H4 (cell line): ENCODE measurements at regions not wholly inside any gene's neighbourhood (a gene's known extent, or its start where the extent isn't known, plus 50 kb on each side); places are given as distances from the start of the nearest gene placed in this dataset.

Source experiments
- DNase-seq: peaks from one replicate; pipeline ENCODE4 v3.0.0-alpha.2; 2015; ENCODE audit warnings: low spot score

DNA sequence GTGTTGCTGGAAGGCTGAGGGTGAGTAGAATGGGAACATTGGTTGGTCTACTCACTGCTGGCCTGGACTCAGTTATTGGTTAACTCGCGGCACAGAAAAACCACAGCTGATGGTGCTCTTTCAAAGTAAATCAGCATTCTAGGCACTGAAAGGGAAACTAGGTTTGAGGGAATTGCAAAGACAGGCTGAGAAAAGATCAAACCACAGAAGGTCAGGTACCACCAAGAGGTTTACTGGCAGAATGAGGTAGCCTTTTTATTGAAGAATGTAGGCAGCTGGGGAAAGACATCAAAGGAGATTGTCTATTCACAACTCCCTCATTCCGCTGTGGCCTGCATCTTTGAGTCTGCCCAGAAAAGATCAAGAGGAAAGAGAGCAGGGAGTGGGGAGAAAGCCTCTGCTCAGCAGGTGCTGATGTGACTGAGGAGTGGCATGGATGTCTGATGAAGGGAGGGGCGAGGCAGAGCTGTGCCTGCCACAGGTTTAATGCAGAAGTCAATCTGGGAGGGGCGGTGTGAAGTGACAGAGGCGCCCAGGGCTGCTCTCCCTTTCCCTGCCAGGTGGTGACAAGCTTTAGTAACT, 255.5 kb downstream of the MAN2A1 start:
- no peak for DNase-seq

GRCh38 chr5:109945723-109946480, 256.2 kb downstream of the MAN2A1 start:
- DNase-seq = no peak

- no peak for DNase-seq
Observed at GRCh38 chr5:109946610-109947009, 256.9 kb downstream of the MAN2A1 start.

- DNase-seq = no peak
Observed at GRCh38 chr5:109947667-109948066, 257.9 kb downstream of the MAN2A1 start.

DNA sequence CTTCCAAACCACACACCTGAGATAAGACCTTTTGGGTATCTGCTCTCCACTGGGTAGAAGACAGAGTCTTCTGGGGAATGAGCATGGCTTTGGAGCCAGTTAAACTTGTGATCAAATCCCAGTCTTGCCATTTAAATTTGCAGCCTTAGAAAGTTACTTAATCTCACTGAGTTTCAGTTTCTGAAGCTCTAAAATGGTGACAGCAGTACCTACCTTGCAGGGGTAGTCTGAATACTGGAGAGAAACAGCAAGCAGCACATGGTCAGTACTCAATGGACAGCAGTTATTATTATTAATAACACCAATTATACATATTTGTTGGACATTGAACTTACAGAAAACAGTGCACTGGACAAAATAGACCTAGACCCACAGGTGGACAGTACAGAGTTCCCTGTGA, 260.9 kb downstream of the MAN2A1 start:
- no peak for DNase-seq

DNA sequence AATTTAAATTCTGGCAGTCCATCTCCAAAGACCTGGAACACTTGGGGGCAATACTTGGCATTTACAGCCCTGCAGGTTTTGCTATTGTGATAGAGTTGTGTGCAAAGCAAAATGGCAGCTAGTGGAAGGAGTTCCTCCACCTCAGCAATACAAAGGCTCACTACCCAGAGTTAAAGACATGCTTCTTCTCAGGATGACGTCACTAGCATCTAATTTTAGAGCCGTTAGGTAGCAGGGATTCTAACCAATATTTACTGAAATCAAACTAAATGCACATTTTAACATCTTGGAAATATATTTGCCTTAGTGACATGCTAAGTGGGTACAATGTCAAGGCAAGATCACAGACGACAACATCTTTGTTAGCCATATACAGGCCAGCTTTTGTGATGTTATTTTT, 261.6 kb downstream of the MAN2A1 start:
- no peak for DNase-seq

- DNase-seq = no peak
Observed at GRCh38 chr5:109951758-109952157, 262.0 kb downstream of the MAN2A1 start.

DNA sequence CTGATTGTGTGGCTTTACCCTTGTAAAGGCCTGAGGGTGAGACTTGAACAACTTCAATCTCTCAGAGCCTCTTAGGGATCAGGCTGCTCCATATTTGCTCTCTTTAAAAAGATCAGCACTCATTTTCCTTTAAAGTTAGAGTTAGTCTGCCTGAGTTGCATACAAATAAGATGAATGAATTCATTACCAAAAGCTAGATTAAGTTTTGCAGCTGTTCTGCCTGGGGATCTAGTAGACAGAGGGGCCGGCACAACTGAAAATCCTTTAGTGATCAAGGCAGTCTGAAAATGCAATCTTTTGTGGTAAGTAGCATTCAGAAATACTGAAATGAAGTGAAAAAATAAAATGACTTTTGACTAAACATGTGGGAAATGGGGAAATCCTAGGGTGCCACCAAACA, 264.0 kb downstream of the MAN2A1 start:
- DNase-seq = no peak

DNA sequence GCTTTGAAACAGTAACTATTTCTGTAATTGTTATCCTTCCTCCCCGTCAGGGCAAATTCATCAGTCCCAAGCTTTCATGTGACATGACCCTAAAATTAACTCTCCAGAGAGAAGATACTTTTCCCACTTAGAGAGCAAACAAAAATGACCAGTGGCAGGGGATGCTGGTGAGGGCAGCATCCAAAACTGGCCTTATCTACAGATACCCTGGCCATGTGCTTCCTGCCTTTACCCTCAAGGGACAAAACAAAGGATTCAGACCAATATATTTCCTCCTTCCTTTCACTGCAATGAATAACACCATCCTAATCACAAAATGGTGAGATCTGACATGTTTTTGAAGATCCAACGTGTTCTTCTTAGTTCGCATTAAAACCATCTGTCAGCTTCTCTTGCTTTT, 267.2 kb downstream of the MAN2A1 start:
- no peak for DNase-seq

- no peak for DNase-seq
Observed at GRCh38 chr5:109958082-109958481, 268.4 kb downstream of the MAN2A1 start.

GRCh38 chr5:109959652-109960051, 269.9 kb downstream of the MAN2A1 start:
- DNase-seq = no peak

GRCh38 chr5:109961751-109962150, 272.0 kb downstream of the MAN2A1 start:
- no peak for DNase-seq

DNA sequence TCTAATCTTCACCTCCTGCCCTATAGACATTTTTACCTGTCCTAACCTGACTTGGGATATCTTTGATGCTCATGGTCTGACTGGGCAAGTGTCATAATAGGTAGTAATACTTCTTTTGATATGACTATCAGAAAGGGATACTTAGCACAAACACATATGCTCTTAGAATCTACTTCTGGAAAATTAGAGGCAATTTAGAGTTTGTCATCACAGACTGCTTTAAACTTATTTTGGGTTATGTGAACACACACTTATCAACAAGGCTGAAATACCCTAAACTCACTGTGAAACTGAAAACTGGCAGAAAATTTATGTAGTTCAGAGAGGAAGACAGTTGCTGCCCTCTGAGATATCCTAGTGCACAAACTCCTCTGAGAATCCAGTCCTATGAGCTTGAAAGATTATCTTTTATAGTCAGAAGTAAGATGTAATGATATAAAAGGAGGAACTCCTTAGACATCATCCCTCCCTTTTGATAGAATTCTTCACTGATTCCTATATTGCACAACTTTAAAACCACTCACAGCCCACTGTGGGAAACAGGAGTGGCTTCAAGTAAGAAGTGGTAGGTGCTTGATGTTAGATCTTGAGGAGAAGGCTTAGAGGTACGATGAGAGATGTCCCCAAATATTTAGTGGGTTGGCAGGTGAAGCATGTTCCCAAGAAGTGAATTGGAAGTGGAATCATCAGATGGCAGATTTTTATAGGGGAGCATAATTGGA, 273.3 kb downstream of the MAN2A1 start:
- DNase-seq = no peak

DNA sequence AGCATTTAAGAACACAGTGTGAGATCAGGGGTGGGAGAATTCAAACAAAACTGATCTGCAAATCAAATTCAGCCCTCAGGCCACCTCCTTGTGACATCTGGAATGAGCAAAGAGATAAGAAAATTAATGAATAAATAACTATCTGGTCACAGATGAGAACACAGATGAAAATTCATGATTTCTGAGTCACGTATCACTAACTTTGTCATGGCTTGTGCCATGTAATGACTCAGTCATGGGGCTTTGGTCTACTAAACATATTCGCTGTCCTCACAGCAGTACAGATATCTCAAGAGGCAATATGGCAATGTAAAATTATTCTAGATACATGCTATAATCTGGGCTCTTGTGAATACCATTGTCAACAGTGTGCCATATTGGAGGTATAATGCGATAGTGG, 274.4 kb downstream of the MAN2A1 start:
- DNase-seq = no peak

DNA sequence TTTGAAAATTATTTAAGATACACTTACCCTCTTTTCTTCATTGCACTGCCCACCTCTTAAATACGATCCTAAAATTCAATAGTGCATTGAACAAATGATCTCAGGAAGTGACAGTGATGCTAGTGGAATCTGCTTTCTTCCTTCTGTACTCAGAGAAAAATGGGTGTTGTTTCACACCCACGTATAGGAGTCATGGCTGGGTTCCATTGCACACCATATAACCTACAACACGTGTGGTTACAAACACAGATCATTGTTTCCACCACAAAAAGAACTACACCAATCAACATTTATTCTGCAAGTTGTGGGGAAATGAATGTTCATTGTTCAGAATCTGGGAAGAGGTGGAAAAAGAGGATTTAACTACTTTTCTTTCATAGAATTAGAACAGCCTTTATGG, 275.9 kb downstream of the MAN2A1 start:
- no peak for DNase-seq

- DNase-seq = no peak
Observed at GRCh38 chr5:109971968-109972367, 282.2 kb downstream of the MAN2A1 start.

DNA sequence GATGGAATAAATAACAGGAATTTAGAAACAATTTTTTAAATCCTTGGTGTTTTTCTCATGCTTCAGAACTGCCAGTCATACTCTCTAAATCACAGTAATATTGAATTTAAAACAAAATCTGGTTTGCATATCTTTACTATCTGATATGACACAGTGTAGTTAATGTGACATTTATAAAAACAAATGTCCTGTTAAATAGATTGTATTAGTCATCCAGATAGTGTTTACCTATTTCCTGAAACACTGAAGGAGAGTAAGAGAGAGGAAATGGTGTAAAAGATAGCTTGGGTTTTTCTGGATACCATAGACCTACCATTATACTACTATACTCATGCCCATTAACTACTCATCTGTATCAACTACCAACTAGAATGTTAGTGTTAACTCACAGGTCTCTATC, 292.3 kb downstream of the MAN2A1 start:
- no peak for DNase-seq

- DNase-seq = no peak
Observed at GRCh38 chr5:109982966-109983534, 293.3 kb downstream of the MAN2A1 start.

DNA sequence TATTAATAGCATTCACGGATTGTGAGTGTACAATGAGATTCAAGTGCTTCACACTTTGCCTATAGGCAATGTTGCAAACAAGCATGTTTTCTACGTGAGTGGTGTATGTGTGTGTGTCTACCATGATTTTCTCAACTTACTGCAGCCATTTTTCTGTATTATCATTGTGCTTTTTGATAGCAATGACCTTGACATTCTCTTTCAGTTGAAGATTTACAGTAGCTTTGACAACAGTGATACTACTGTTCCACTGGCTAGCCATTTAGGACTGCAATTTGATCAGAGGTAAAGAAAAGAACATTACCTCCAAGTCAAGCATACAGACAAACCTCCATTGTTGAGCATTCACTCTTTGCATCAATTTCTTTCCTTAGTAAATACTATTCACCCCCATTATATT, 297.0 kb downstream of the MAN2A1 start:
- no peak for DNase-seq

DNA sequence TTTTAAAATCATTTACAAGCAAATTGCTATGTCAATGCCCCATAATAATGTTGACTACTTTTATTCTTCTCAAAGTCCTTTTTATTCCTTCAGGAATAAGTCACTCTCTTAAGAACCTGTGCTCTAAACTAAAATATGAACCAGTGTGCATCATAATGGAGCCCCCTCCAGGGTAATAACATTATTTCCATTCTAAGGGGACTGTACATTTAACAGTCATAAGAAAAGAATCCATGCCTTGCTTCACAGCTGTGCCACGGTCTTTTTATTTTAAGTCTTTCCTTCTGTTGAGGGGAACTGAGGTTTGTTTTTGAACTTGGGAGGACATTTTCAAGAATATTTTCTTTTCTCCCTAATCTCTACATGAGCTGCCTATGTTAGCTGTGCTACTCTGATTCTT, 297.6 kb downstream of the MAN2A1 start:
- no peak for DNase-seq

DNA sequence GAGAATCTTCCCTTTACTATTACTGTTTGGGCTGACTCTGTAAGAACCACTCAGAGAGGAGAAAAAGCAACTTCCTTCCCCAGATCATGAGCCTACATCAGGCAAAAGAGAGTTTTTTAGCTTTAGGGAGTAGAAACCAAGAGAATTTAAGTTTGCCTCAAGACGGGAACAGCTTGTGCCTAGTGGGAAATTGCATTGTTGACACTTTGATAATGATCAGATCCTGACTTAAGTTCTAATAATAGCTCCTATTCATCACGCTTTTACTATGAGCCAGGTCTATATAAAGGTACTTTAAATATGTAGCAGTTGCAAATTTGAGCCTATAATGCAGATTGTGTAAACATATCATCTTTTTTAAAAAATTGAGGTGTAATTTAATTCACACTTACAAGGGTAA, 298.2 kb downstream of the MAN2A1 start:
- DNase-seq = no peak

DNA sequence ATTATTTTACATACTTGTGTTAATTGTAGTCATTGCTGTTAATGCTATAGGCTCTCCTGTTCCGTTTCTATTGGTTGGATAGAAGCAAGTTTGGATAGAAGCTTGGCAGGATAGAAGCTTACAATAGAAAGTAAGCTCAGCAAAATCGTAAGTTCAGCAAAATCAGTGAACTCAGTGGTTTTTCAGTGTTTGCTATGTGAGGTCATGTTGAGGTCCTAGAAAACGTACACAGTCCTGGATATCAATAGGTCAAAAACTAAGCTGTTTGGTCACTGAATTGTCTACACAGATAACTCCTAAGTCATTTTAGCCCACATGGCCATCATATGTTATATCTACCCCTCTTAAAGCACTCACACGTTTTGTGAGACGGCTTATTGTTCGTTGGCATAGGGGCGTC, 299.4 kb downstream of the MAN2A1 start:
- no peak for DNase-seq
